ENCODE measurements at regions not wholly inside any gene's neighbourhood (a gene's known extent, or its start where the extent isn't known, plus 50 kb on each side); places are given as distances from the start of the nearest gene placed in this dataset.
A peak's percentile ranks its signal among the peaks of the same experiment; 100 is the strongest.

GRCh38 chr21:35664683-35665082, 395.6 kb downstream of the SETD4 start:
- no peak for TF ChIP-seq CTCF (IDR thresholded peaks at IDR 0.05; ENCODE audit: low read depth, low read length)
- no peak for DNase-seq (ENCODE audit: extremely low read depth, low read depth)

DNA sequence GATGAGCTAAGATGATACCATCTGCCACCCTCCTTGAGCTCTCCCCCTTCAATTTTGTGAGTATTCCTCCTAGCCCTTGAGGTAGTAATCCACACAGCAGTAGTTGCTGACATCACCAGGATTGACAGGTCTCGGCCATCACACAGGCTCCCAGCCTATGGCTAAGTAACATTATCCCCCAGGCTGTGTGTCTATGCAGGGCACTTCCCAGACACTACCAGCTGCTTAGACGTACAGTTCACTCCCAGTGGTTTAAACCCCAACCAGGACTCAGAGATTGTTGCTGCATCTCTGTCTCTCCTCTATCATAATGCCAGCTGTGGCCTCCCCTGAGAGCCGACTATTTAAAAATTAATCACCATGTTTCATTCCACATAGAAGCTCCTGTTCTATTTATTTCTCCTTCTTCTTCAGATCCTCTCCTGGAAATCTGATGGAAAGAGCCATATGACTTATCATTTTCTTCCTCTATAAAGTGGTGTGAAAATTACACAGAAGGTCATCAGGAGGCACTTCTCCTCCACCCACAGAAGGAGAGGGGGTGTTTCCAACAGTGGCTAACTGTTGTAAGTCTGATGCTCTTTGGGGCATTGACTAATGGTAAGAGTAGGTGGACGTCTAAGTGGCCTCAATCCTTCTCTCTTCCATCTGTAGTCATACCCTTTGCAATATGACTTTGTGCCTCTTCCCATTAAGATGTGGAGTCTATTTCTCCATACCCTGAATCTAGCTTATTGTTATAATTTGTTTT, 396.3 kb downstream of the SETD4 start:
- no peak for DNase-seq (ENCODE audit: extremely low read depth, low read depth)
- no peak for TF ChIP-seq CTCF (IDR thresholded peaks at IDR 0.05; ENCODE audit: low read depth, low read length)

GRCh38 chr21:35658242-35658641, 402.1 kb downstream of the SETD4 start:
- TF ChIP-seq CTCF (IDR thresholded peaks at IDR 0.05; ENCODE audit: low read depth, low read length) = no peak
- DNase-seq (ENCODE audit: extremely low read depth, low read depth) = peak; percentile 49

DNA sequence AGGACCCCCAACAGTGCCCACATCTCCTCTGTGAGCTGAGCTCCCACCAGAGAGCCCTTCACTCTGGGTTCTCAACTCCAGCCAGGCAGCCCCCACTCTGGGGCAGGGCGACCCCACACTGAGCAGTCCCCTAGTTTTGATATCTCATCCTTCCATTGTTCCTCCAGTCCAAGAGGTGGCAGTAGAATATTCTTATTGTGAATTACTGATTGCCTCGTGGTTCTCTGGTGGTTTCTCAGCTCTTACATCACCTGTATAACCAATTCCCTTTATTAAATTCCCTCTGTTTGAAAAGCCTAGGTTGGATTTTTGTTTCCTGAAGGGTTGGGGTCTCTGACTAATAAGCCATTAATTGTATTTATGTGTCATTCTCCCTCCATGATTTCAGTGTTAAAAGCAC, 407.5 kb downstream of the SETD4 start:
- no peak for TF ChIP-seq CTCF (IDR thresholded peaks at IDR 0.05; ENCODE audit: low read depth, low read length)
- no peak for DNase-seq (ENCODE audit: extremely low read depth, low read depth)

- no peak for TF ChIP-seq CTCF (IDR thresholded peaks at IDR 0.05; ENCODE audit: low read depth, low read length)
- no peak for DNase-seq (ENCODE audit: extremely low read depth, low read depth)
These were observed 408.1 kb downstream of the SETD4 start for GRCh38 chr21:35652196-35652595.

- DNase-seq (ENCODE audit: extremely low read depth, low read depth) = no peak
- no peak for TF ChIP-seq CTCF (IDR thresholded peaks at IDR 0.05; ENCODE audit: low read depth, low read length)
These were observed 409.1 kb downstream of the SETD4 start for GRCh38 chr21:35651196-35651595.

- no peak for TF ChIP-seq CTCF (IDR thresholded peaks at IDR 0.05; ENCODE audit: low read depth, low read length)
- peak; percentile 7 for DNase-seq (ENCODE audit: extremely low read depth, low read depth)
These were observed 411.1 kb downstream of the SETD4 start for GRCh38 chr21:35649186-35649585.

All from AG09319 (cell line).